HCT116 (cell line): ENCODE measurements at regions not wholly inside any gene's neighbourhood (a gene's known extent, or its start where the extent isn't known, plus 50 kb on each side); places are given as distances from the start of the nearest gene placed in this dataset.

Source experiments
- ATAC-seq: fragments of 200-7000 bp; cut with Tn5 transposase; 2 replicates; pipeline ENCODE4 v1.9.1; 2020; ENCODE audit warnings: mild to moderate bottlenecking, moderate library complexity
- BruUV-seq: library from RNA; stranded (reverse); fragments of 400-500 nt; replicated peaks from 2 replicates; lab custom pipeline; 2021; lab: Mats Ljungman, UMichigan
- CTCF ChIA-PET: fragments of 300-600 bp; sonication (Branson Sonifier 250); formaldehyde crosslinking; loops from one replicate; lab custom pipeline; 2021; ENCODE audit warnings: antibody characterized with exemption; lab: Charles Lee
- POLR2A ChIA-PET: fragments of 300-600, 350-600 bp; sonication (Branson Sonifier 250); formaldehyde crosslinking; loops from one replicate; lab custom pipeline; 2021; ENCODE audit warnings: antibody characterized with exemption; lab: Charles Lee
- RAD21 ChIA-PET, 2 experiments: fragments of 300-600 bp; sonication (Branson Sonifier 250); formaldehyde crosslinking; loops; one replicate each; lab custom pipeline; 2023; ENCODE audit warnings: low total read pairs in 2 of 2; ENCODE audit not compliant: uncharacterized antibody in 2 of 2, unreplicated experiment in 2 of 2, low non-redundant PET in 1 of 2; lab: Charles Lee
- DNase-seq: peaks from one replicate; pipeline ENCODE4 v3.0.0-alpha.2; 2010; ENCODE audit warnings: low read depth, low spot score
- H2AFZ ChIP-seq: fragments of 200-600 bp; shearing (Covaris generic), sonication (generic); 2 replicates; pipeline ENCODE4 v1.6.1; 2017; ENCODE audit warnings: low read depth, mixed run types, mixed read lengths, antibody characterized with exemption, low read length; ENCODE audit not compliant: poor library complexity, severe bottlenecking
- H3K27ac ChIP-seq: 2 replicates; pipeline ENCODE4 v1.5.1; 2012; ENCODE audit warnings: low read depth, low read length
- H3K27me3 ChIP-seq: fragments of 200-600 bp; sonication (generic); 2 replicates; pipeline ENCODE4 v1.6.1; 2016; ENCODE audit warnings: mixed run types, low read length, mixed read lengths; ENCODE audit not compliant: insufficient read depth
- H3K36me3 ChIP-seq, 2 experiments: fragments of 200-500 bp in 1 of 2; fragments of 200-600 bp in 1 of 2; sonication (Bioruptor generic) in 1 of 2; sonication (generic) in 1 of 2; 2 replicates each; pipeline versions ENCODE4 v1.5.1 to v1.6.1; 2014 to 2016; ENCODE audit warnings: low read length in 2 of 2, inconsistent platforms in 1 of 2, mixed read lengths in 1 of 2, mixed run types in 1 of 2; ENCODE audit not compliant: insufficient read depth in 2 of 2, control insufficient read depth in 1 of 2
- H3K4me1 ChIP-seq, 2 experiments: fragments of 200-600 bp in 1 of 2; sonication (generic) in 1 of 2; 2 replicates each; pipeline versions ENCODE4 v1.5.1 to v1.6.1; 2012 to 2017; ENCODE audit warnings: low read length in 2 of 2, inconsistent platforms in 1 of 2, mild to moderate bottlenecking in 1 of 2, mixed read lengths in 1 of 2, mixed run types in 1 of 2, moderate library complexity in 1 of 2; ENCODE audit not compliant: insufficient read depth in 2 of 2, control insufficient read depth in 1 of 2
- H3K4me2 ChIP-seq: fragments of 200-600 bp; sonication (generic); 2 replicates; pipeline ENCODE4 v1.6.1; 2017; ENCODE audit warnings: mixed run types, low read length, mixed read lengths
- H3K4me3 ChIP-seq, 2 experiments: fragments of 200-600 bp in 1 of 2; sonication (generic) in 1 of 2; replicated peaks in 1 of 2; 2 replicates each; pipeline ENCODE4 v1.5.1; 2011 to 2016; ENCODE audit warnings: low read length in 2 of 2, control low read depth in 1 of 2, low read depth in 1 of 2, mild to moderate bottlenecking in 1 of 2, mixed read lengths in 1 of 2, mixed run types in 1 of 2
- H3K79me2 ChIP-seq: fragments of 200-600 bp; sonication (generic); 2 replicates; pipeline ENCODE4 v1.6.1; 2017; ENCODE audit warnings: mild to moderate bottlenecking, mixed run types, low read length, moderate library complexity, mixed read lengths; ENCODE audit not compliant: insufficient read depth
- H3K9ac ChIP-seq: fragments of 200-600 bp; sonication (generic); 2 replicates; pipeline ENCODE4 v1.6.1; 2016; ENCODE audit warnings: low read length, mixed read lengths
- H3K9me2 ChIP-seq: fragments of 200-600 bp; sonication (generic), shearing (Covaris generic); 2 replicates; pipeline ENCODE4 v1.6.1; 2017; ENCODE audit warnings: mixed run types, mild to moderate bottlenecking, moderate library complexity; ENCODE audit not compliant: insufficient read depth
- H3K9me3 ChIP-seq, 2 experiments: fragments of 200-500 bp in 1 of 2; fragments of 200-600 bp in 1 of 2; sonication (Bioruptor generic) in 1 of 2; sonication (generic) in 1 of 2; 2 replicates each; pipeline ENCODE4 v1.6.1; 2014 to 2017; ENCODE audit warnings: low read length in 2 of 2, mixed read lengths in 2 of 2, inconsistent platforms in 1 of 2, low read depth in 1 of 2, mild to moderate bottlenecking in 1 of 2, mixed run types in 1 of 2, moderate library complexity in 1 of 2; ENCODE audit not compliant: control insufficient read depth in 1 of 2, insufficient read depth in 1 of 2
- H4K20me1 ChIP-seq: fragments of 200-600 bp; sonication (generic), shearing (Covaris generic); 2 replicates; pipeline ENCODE4 v1.6.1; 2017; ENCODE audit warnings: mixed run types, mild to moderate bottlenecking, moderate library complexity; ENCODE audit not compliant: insufficient read depth
- CBX3 ChIP-seq: IDR thresholded peaks from 2 replicates; pipeline ENCODE4 v1.6.1; 2012; ENCODE audit warnings: low read depth
- EGR1 ChIP-seq: IDR thresholded peaks from 2 replicates; pipeline ENCODE4 v1.6.1; 2012; ENCODE audit warnings: low read depth
- EZH2phosphoT487 ChIP-seq: fragments of 200-600 bp; IDR thresholded peaks from 2 replicates; pipeline ENCODE4 v1.6.1; 2018; ENCODE audit warnings: antibody characterized with exemption, borderline replicate concordance
- POLR2A ChIP-seq: IDR thresholded peaks from 2 replicates; pipeline ENCODE4 v1.7.0; 2011; ENCODE audit warnings: borderline replicate concordance; ENCODE audit not compliant: insufficient read depth, insufficient read length; ENCODE audit errors: extremely low read depth
- RAD21 ChIP-seq: IDR thresholded peaks from 2 replicates; pipeline ENCODE4 v1.6.1; 2012; ENCODE audit warnings: low read depth, mild to moderate bottlenecking
- SP1 ChIP-seq: IDR thresholded peaks from 2 replicates; pipeline ENCODE4 v1.6.1; 2012; ENCODE audit warnings: low read depth
- TCF7L2 ChIP-seq: IDR thresholded peaks from 2 replicates; pipeline ENCODE4 v1.7.0; 2011; ENCODE audit warnings: borderline replicate concordance, inconsistent platforms; ENCODE audit not compliant: insufficient read depth, insufficient read length; ENCODE audit errors: extremely low read depth
- YY1 ChIP-seq: IDR thresholded peaks from 2 replicates; pipeline ENCODE4 v1.6.1; 2011; ENCODE audit warnings: low read length, low read depth, moderate library complexity, mild to moderate bottlenecking; ENCODE audit not compliant: insufficient replicate concordance; ENCODE audit errors: extremely low read depth
- ZFX ChIP-seq: fragments of 450-650 bp; IDR thresholded peaks from 2 replicates; pipeline ENCODE4 v1.6.1; 2017
- ZNF274 ChIP-seq: fragments of 200-500 bp; sonication (Bioruptor generic); IDR thresholded peaks from 2 replicates; pipeline ENCODE4 v1.6.1; 2014; ENCODE audit warnings: mild to moderate bottlenecking, low read depth, low read length, inconsistent platforms
- intact Hi-C: fragments of 100-400 bp; cut with micrococcal nuclease; formaldehyde crosslinking; loops from 2 replicates; pipeline ENCODE4 v1.10.0; 2022
- TF ChIP-seq, protein P1 (sequence below), 3 experiments: fragments of 200-600 bp in 1 of 3; sonication (generic) in 1 of 3; IDR thresholded peaks in 2 of 3; conservative IDR thresholded peaks in 1 of 3; 2 replicates each; pipeline ENCODE4 v1.5.1; 2012 to 2017; ENCODE audit warnings: low read depth in 2 of 3, low read length in 2 of 3, antibody characterized with exemption in 1 of 3, borderline replicate concordance in 1 of 3, control low read depth in 1 of 3, mild to moderate bottlenecking in 1 of 3, mixed read lengths in 1 of 3, mixed run types in 1 of 3, moderate library complexity in 1 of 3; ENCODE audit not compliant: insufficient read depth in 1 of 3
- TF ChIP-seq, protein P2 (sequence below): IDR thresholded peaks from 2 replicates; pipeline ENCODE4 v1.6.1; 2012
- TF ChIP-seq, protein P3 (sequence below): IDR thresholded peaks from 2 replicates; pipeline ENCODE4 v1.6.1; 2012
- TF ChIP-seq, protein P4 (sequence below): IDR thresholded peaks from 2 replicates; pipeline ENCODE4 v1.6.1; 2012; ENCODE audit warnings: low read depth

DNA sequence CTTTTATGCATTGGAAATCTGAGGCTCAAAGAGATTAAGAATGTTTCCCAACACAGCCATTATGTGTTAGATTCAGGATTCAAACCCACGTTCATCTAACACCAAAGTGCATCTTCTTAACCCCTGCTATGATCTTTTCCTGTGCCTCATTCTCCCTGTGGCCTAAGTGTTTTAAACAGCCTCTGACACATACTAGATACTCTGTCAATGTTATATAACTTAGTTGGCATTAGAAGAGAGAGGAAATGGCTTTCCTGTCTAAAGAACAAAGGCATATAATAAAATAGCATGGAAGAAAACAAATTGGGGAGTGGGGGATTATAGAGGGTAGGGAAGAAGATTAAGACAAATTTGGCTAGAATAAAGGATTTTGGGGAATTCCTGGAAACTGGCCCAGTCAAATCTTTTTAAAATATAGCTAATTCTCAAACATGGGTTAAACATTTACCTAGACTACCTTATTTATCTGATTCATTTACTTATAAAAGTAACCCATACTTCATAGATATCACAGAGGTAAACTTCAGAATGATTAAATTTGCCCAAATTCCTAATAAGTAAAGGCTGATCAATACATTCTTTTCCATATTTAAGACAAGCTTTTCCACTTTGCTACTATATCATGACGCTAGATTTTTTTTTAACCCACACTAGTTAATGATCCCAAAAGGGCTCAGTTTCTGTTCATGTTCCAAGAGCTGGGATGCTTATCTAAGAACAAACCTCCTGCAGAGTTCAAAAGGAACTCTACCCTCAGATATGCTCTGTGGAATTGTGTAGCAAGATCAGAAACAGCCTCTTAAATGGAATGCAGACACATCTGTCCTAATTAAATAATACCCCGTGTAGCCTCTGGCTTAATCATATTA lies 122.9 kb upstream of the PTPRG start:
- Histone ChIP-seq H3K27ac (no peak overlapping the region), H3K9me3 (no peaks in the 10 kb centered on the region), H3K4me1 (peaks cover 0 to 2% of the 10 kb centered on the region in 2 experiments; a peak in 1 of 4 replicates), H3K27me3 (no peaks in the 10 kb centered on the region), H3K9me2 (no peaks in the 10 kb centered on the region), H4K20me1 (no peaks in the 10 kb centered on the region), H3K9ac (no peak overlapping the region), H3K4me3 (no peak overlapping the region), H3K79me2 (no peaks in the 10 kb centered on the region), H3K4me2 (no peak overlapping the region), H2AFZ (no peak overlapping the region), H3K36me3 (no peaks in the 10 kb centered on the region)
- DNase-seq (no peak), ATAC-seq (no peak)
- intact Hi-C loops: no loop called here
- ChIA-PET RAD21 (no interaction called here), POLR2A (no interaction called here), CTCF (no interaction called here)
- BruUV-seq: no TSS peak
- TF ChIP-seq, protein P1, sequence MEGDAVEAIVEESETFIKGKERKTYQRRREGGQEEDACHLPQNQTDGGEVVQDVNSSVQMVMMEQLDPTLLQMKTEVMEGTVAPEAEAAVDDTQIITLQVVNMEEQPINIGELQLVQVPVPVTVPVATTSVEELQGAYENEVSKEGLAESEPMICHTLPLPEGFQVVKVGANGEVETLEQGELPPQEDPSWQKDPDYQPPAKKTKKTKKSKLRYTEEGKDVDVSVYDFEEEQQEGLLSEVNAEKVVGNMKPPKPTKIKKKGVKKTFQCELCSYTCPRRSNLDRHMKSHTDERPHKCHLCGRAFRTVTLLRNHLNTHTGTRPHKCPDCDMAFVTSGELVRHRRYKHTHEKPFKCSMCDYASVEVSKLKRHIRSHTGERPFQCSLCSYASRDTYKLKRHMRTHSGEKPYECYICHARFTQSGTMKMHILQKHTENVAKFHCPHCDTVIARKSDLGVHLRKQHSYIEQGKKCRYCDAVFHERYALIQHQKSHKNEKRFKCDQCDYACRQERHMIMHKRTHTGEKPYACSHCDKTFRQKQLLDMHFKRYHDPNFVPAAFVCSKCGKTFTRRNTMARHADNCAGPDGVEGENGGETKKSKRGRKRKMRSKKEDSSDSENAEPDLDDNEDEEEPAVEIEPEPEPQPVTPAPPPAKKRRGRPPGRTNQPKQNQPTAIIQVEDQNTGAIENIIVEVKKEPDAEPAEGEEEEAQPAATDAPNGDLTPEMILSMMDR (IDR thresholded peaks at IDR 0.05 in 2 of 3, conservative IDR thresholded peaks at IDR 0.05 in 1 of 3; ENCODE audit: borderline replicate concordance in 1 of 3, insufficient read depth in 1 of 3, low read depth in 2 of 3, low read length in 2 of 3): no peak
- TF ChIP-seq, protein P2, sequence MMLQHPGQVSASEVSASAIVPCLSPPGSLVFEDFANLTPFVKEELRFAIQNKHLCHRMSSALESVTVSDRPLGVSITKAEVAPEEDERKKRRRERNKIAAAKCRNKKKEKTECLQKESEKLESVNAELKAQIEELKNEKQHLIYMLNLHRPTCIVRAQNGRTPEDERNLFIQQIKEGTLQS: no peak

DNA sequence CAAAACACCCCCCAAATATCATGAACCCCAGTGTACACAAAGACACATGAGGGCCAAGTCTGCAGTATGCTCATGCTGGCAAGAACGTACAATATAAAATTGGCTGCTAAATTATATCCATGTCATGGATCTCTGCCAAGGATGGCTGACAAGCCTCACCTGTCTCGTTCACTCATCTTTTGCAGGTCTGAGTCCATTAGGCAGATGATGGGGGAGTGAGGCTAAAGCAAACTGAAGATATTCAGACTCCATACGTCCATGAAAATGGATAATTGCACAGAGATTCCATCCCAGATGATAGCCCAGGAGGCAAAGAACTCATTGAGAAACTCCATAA lies 122.3 kb upstream of the PTPRG start:
- intact Hi-C loops: no loop called here
- Histone ChIP-seq H4K20me1 (no peaks in the 10 kb centered on the region), H3K27me3 (no peaks in the 10 kb centered on the region), H3K27ac (no peak overlapping the region), H3K4me3 (no peak overlapping the region), H3K4me2 (no peak overlapping the region), H3K9ac (no peak overlapping the region), H3K4me1 (peaks cover 0 to 2% of the 10 kb centered on the region in 2 experiments; a peak in 1 of 4 replicates), H3K36me3 (no peaks in the 10 kb centered on the region), H3K9me3 (no peaks in the 10 kb centered on the region), H3K9me2 (no peaks in the 10 kb centered on the region), H3K79me2 (no peaks in the 10 kb centered on the region), H2AFZ (no peak overlapping the region)
- ChIA-PET POLR2A (no interaction called here), RAD21 (no interaction called here), CTCF (no interaction called here)
- BruUV-seq: no TSS peak
- DNase-seq (no peak), ATAC-seq (no peak)
- TF ChIP-seq CBX3: no peak
- TF ChIP-seq POLR2A: no peak
- no peak for TF ChIP-seq ZFX
- TF ChIP-seq YY1: no peak
- no peak for TF ChIP-seq RAD21
- TF ChIP-seq, protein P3, sequence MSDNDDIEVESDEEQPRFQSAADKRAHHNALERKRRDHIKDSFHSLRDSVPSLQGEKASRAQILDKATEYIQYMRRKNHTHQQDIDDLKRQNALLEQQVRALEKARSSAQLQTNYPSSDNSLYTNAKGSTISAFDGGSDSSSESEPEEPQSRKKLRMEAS: no peak
- no peak for TF ChIP-seq EGR1
- no peak for TF ChIP-seq EZH2phosphoT487
- TF ChIP-seq SP1: no peak
- no peak for TF ChIP-seq TCF7L2
- TF ChIP-seq ZNF274: no peak
- TF ChIP-seq, protein P4, sequence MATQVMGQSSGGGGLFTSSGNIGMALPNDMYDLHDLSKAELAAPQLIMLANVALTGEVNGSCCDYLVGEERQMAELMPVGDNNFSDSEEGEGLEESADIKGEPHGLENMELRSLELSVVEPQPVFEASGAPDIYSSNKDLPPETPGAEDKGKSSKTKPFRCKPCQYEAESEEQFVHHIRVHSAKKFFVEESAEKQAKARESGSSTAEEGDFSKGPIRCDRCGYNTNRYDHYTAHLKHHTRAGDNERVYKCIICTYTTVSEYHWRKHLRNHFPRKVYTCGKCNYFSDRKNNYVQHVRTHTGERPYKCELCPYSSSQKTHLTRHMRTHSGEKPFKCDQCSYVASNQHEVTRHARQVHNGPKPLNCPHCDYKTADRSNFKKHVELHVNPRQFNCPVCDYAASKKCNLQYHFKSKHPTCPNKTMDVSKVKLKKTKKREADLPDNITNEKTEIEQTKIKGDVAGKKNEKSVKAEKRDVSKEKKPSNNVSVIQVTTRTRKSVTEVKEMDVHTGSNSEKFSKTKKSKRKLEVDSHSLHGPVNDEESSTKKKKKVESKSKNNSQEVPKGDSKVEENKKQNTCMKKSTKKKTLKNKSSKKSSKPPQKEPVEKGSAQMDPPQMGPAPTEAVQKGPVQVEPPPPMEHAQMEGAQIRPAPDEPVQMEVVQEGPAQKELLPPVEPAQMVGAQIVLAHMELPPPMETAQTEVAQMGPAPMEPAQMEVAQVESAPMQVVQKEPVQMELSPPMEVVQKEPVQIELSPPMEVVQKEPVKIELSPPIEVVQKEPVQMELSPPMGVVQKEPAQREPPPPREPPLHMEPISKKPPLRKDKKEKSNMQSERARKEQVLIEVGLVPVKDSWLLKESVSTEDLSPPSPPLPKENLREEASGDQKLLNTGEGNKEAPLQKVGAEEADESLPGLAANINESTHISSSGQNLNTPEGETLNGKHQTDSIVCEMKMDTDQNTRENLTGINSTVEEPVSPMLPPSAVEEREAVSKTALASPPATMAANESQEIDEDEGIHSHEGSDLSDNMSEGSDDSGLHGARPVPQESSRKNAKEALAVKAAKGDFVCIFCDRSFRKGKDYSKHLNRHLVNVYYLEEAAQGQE: no peak
